Fibroblast of lung (primary cell): ENCODE measurements at regions not wholly inside any gene's neighbourhood (a gene's known extent, or its start where the extent isn't known, plus 50 kb on each side); places are given as distances from the start of the nearest gene placed in this dataset.

Experiments used
- CTCF ChIP-seq, 2 donors: IDR thresholded peaks in 1 of 2; conservative IDR thresholded peaks in 1 of 2; 1 replicate in 1 of 2; 2 replicates in 1 of 2; pipeline ENCODE4 v1.5.1; 2011 to 2012; ENCODE audit warnings: low read length in 2 of 2, control low read depth in 1 of 2, inconsistent platforms in 1 of 2, low read depth in 1 of 2, mild to moderate bottlenecking in 1 of 2
- EZH2 ChIP-seq: IDR thresholded peaks from 2 replicates; pipeline ENCODE4 v1.5.1; 2012; ENCODE audit warnings: low read length, control low read depth, mild to moderate bottlenecking; ENCODE audit errors: missing control alignments

DNA sequence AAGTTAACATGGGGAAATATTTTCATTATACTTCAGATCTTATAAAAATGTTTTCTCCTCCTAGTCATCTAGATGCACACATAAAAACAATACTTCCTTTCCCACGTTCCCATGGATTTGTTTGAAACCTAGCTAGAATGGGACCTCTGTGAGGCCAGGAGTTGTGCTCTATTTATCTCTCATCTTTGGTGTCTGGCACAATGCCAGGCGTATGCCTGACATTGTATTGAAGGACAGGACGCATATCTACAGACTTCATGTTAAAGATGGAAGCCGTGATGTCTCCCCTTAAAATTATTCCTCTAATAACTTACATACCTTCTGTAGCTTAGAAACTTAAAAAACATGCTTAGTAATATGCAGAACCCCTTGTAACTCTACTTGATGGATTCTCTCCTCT, 394.5 kb upstream of the FAT1 start:
- TF ChIP-seq CTCF (conservative IDR thresholded peaks at IDR 0.05 in 1 of 2, IDR thresholded peaks at IDR 0.05 in 1 of 2; ENCODE audit: low read depth in 1 of 2, low read length in 2 of 2) (no peak), EZH2 (no peak)
